ENCODE measurements at regions not wholly inside any gene's neighbourhood (a gene's known extent, or its start where the extent isn't known, plus 50 kb on each side); places are given as distances from the start of the nearest gene placed in this dataset.
"Not testable (repeated sequence)": the region's sequence is repeated elsewhere in the genome, so short reads cannot be mapped to it uniquely, and the experiment has no call there.

DNA sequence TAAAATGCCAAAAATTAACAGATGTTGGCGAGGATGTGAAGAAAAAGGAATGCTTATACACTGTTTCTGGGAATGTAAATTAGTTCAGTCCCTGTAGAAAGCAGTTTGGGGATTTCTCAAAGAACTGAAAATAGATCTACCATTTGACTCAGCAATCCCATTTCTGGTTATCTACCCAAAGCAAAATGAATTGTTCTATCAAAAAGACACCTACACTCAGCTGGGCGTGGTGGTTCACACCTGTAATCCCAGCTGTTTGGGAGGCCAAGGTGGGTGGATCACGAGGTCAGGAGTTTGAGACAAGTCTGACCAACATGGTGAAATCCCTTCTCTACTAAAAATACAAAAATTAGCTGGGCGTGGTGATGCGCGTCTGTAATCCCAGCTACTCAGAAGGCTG lies 279.3 kb upstream of the PDE3A start:
- intact Hi-C loops (cut with micrococcal nuclease; ENCODE audit: unreplicated experiment): no loop called here
- POLR2A ChIA-PET: no interaction called here
- TF ChIP-seq, protein P1, sequence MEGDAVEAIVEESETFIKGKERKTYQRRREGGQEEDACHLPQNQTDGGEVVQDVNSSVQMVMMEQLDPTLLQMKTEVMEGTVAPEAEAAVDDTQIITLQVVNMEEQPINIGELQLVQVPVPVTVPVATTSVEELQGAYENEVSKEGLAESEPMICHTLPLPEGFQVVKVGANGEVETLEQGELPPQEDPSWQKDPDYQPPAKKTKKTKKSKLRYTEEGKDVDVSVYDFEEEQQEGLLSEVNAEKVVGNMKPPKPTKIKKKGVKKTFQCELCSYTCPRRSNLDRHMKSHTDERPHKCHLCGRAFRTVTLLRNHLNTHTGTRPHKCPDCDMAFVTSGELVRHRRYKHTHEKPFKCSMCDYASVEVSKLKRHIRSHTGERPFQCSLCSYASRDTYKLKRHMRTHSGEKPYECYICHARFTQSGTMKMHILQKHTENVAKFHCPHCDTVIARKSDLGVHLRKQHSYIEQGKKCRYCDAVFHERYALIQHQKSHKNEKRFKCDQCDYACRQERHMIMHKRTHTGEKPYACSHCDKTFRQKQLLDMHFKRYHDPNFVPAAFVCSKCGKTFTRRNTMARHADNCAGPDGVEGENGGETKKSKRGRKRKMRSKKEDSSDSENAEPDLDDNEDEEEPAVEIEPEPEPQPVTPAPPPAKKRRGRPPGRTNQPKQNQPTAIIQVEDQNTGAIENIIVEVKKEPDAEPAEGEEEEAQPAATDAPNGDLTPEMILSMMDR (conservative IDR thresholded peaks at IDR 0.05; ENCODE audit: low read length): no peak
- TF ChIP-seq EZH2phosphoT487 (IDR thresholded peaks at IDR 0.05; ENCODE audit: borderline replicate concordance, low read depth, low read length): no peak
- CTCF ChIA-PET (ENCODE audit: unreplicated experiment): no interaction called here
- Histone ChIP-seq H2AFZ (ENCODE audit: low read length) (no peak overlapping the region), H3K36me3 (ENCODE audit: insufficient read depth, low read length) (no peaks in the 10 kb centered on the region), H3K4me3 (ENCODE audit: low read depth, low read length, poor library complexity, severe bottlenecking) (no peak overlapping the region), H3K9me2 (ENCODE audit: insufficient read depth, low read length) (no peaks in the 10 kb centered on the region), H3K27ac (ENCODE audit: low read depth, low read length, poor library complexity, severe bottlenecking) (no peak overlapping the region), H4K20me1 (ENCODE audit: insufficient read depth, low read length) (no peaks in the 10 kb centered on the region), H3K4me2 (ENCODE audit: low read length) (no peak overlapping the region), H3K9me3 (ENCODE audit: low read length) (no peaks in the 10 kb centered on the region), H3K4me1 (ENCODE audit: insufficient read depth, low read length, poor library complexity, severe bottlenecking) (no peaks in the 10 kb centered on the region), H3K79me2 (ENCODE audit: insufficient read depth, low read depth, low read length) (no peaks in the 10 kb centered on the region)
- BruUV-seq (replicated peaks): no TSS peak
- DNase-seq (ENCODE audit: low spot score): no peak

DNA sequence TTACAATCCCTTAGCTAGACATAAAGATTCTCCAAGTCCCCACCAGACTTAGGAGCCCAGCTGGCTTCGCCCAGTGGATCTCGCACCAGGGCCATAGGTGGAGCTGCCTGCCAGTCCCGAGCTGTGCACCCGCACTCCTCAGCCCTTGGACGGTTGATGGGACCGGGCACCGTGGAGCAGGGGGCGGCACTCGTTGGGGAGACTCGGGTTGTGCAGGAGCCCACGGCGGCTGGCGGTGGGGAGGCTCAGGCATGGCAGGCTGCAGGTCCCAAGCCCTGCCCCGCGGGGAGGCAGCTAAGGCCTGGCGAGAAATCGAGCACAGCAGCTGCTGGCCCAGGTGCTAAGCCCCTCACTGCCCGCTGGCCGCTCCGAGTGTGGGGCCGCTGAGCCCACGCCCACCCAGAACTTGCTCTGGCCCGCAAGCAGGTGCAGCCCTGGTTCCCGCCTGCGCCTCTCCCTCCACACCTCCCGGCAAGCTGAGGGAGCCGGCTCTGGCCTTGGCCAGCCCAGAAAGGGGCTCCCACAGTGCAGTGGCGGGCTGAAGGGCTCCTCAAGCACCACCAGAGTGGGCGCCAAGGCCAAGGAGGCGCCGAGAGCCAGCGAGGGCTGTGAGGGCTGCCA lies 275.0 kb upstream of the PDE3A start:
- H3K4me1 ChIP-seq (ENCODE audit: insufficient read depth, low read length, poor library complexity, severe bottlenecking); H2AFZ ChIP-seq (ENCODE audit: low read length); CTCF ChIA-PET (ENCODE audit: unreplicated experiment); H3K4me3 ChIP-seq (ENCODE audit: low read depth, low read length, poor library complexity, severe bottlenecking); H3K9me3 ChIP-seq (ENCODE audit: low read length); BruUV-seq (replicated peaks); H4K20me1 ChIP-seq (ENCODE audit: insufficient read depth, low read length); intact Hi-C loops (cut with micrococcal nuclease; ENCODE audit: unreplicated experiment); H3K27ac ChIP-seq (ENCODE audit: low read depth, low read length, poor library complexity, severe bottlenecking); POLR2A ChIA-PET; DNase-seq (ENCODE audit: low spot score); H3K36me3 ChIP-seq (ENCODE audit: insufficient read depth, low read length); H3K9me2 ChIP-seq (ENCODE audit: insufficient read depth, low read length); H3K79me2 ChIP-seq (ENCODE audit: insufficient read depth, low read depth, low read length); H3K4me2 ChIP-seq (ENCODE audit: low read length): not testable (repeated sequence)

DNA sequence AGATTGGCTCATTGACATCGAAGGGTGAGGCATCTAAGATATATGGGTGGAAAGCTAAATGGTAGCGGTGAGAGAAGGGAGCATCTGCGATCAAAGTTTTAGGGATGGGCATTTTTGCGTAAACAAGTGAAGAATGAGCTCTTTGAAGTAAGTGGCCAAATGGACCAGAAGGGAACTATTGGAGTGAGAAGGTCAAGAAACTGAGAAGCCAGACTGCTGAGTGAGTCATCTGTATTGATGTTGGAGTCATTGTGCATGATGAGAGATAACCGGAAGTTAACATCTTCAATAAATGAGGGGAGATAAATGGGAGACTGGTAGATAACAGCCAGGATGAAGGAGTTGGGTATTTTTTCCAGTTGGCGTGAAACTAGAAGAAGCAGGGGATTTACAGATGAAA lies 271.9 kb upstream of the PDE3A start:
- H3K27ac ChIP-seq (ENCODE audit: low read depth, low read length, poor library complexity, severe bottlenecking): no peak overlapping the region
- no peaks in the 10 kb centered on the region for H3K9me2 ChIP-seq (ENCODE audit: insufficient read depth, low read length)
- intact Hi-C loops (cut with micrococcal nuclease; ENCODE audit: unreplicated experiment): no loop called here
- no TSS peak for BruUV-seq (replicated peaks)
- H3K9me3 ChIP-seq (ENCODE audit: low read length): no peaks in the 10 kb centered on the region
- no peak overlapping the region for H3K4me3 ChIP-seq (ENCODE audit: low read depth, low read length, poor library complexity, severe bottlenecking)
- no peak overlapping the region for H2AFZ ChIP-seq (ENCODE audit: low read length)
- H3K79me2 ChIP-seq (ENCODE audit: insufficient read depth, low read depth, low read length): no peaks in the 10 kb centered on the region
- POLR2A ChIA-PET: no interaction called here
- no peak overlapping the region for H3K4me2 ChIP-seq (ENCODE audit: low read length)
- H3K36me3 ChIP-seq (ENCODE audit: insufficient read depth, low read length): no peaks in the 10 kb centered on the region
- H3K4me1 ChIP-seq (ENCODE audit: insufficient read depth, low read length, poor library complexity, severe bottlenecking): no peaks in the 10 kb centered on the region
- no peak for TF ChIP-seq EZH2phosphoT487 (IDR thresholded peaks at IDR 0.05; ENCODE audit: borderline replicate concordance, low read depth, low read length)
- TF ChIP-seq, protein P1 (conservative IDR thresholded peaks at IDR 0.05; ENCODE audit: low read length): no peak
- H4K20me1 ChIP-seq (ENCODE audit: insufficient read depth, low read length): no peaks in the 10 kb centered on the region
- CTCF ChIA-PET (ENCODE audit: unreplicated experiment): no interaction called here
- no peak for DNase-seq (ENCODE audit: low spot score)
